22Rv1 (cell line): ENCODE measurements at regions not wholly inside any gene's neighbourhood (a gene's known extent, or its start where the extent isn't known, plus 50 kb on each side); places are given as distances from the start of the nearest gene placed in this dataset.
"Not testable (repeated sequence)": the region's sequence is repeated elsewhere in the genome, so short reads cannot be mapped to it uniquely, and the experiment has no call there.

Experiments used
- H3K27ac ChIP-seq: fragments of 450-650 bp; 2 replicates; pipeline ENCODE4 v1.5.1; 2017
- CTCF ChIP-seq: fragments of 450-650 bp; IDR thresholded peaks from 2 replicates; pipeline ENCODE4 v1.5.1; 2017; ENCODE audit warnings: mild to moderate bottlenecking
- ZFX ChIP-seq: fragments of 450-650 bp; IDR thresholded peaks from 2 replicates; pipeline ENCODE4 v1.6.1; 2017; ENCODE audit warnings: antibody characterized with exemption, borderline replicate concordance

GRCh38 chr7:68706291-68706690 is 892.0 kb upstream of the AUTS2 start:
- no peak overlapping the region for H3K27ac ChIP-seq
- TF ChIP-seq ZFX = no peak
- TF ChIP-seq CTCF = no peak

- H3K27ac ChIP-seq = no peak overlapping the region
- TF ChIP-seq CTCF = no peak
- TF ChIP-seq ZFX = no peak
Observed at GRCh38 chr7:68707159-68707558, 891.1 kb upstream of the AUTS2 start.

- H3K27ac ChIP-seq = no peak overlapping the region
Observed at GRCh38 chr7:68707958-68708357, 890.3 kb upstream of the AUTS2 start.

GRCh38 chr7:68712956-68713495 is 885.2 kb upstream of the AUTS2 start:
- TF ChIP-seq CTCF (no peak), ZFX (no peak)
- no peak overlapping the region for H3K27ac ChIP-seq

More at GRCh38 chr7:68707958-68708357, 890.3 kb upstream of the AUTS2 start:
- TF ChIP-seq CTCF = no peak
- no peak for TF ChIP-seq ZFX

GRCh38 chr7:68714135-68714534 is 884.1 kb upstream of the AUTS2 start:
- H3K27ac ChIP-seq = not testable (repeated sequence)

GRCh38 chr7:68715907-68716306 is 882.4 kb upstream of the AUTS2 start:
- TF ChIP-seq ZFX (no peak), CTCF (no peak)
- no peak overlapping the region for H3K27ac ChIP-seq

- H3K27ac ChIP-seq = no peak overlapping the region
- TF ChIP-seq CTCF = no peak
- no peak for TF ChIP-seq ZFX
Observed at GRCh38 chr7:68717176-68717575, 881.1 kb upstream of the AUTS2 start.

GRCh38 chr7:68718097-68718551 is 880.2 kb upstream of the AUTS2 start:
- TF ChIP-seq CTCF = no peak
- no peak for TF ChIP-seq ZFX
- no peak overlapping the region for H3K27ac ChIP-seq
